Upper lobe of left lung (tissue), 6 donors: ENCODE measurements at regions not wholly inside any gene's neighbourhood (a gene's known extent, or its start where the extent isn't known, plus 50 kb on each side); places are given as distances from the start of the nearest gene placed in this dataset.

Source experiments
- ATAC-seq, 2 donors: fragments of 200-7000 bp; cut with Tn5 transposase; one replicate each; pipeline ENCODE4 v1.9.1; 2022; ENCODE audit warnings: mild to moderate bottlenecking in 2 of 2, moderate library complexity in 2 of 2; ENCODE audit not compliant: low FRiP score in 2 of 2
- DNase-seq, 2 donors: peaks; one replicate each; pipeline ENCODE4 v3.0.0-alpha.2; 2019 to 2020
- H3K27ac ChIP-seq, 4 donors: fragments of 200-600 bp; sonication (generic); one replicate each; pipeline ENCODE4 v1.5.1; 2016 to 2019
- H3K27me3 ChIP-seq, 4 donors: fragments of 200-600 bp; sonication (generic); one replicate each; pipeline ENCODE4 v1.5.1; 2017 to 2019
- H3K36me3 ChIP-seq, 4 donors: fragments of 200-600 bp; sonication (generic); one replicate each; pipeline ENCODE4 v1.5.1; 2016 to 2019
- H3K4me1 ChIP-seq, 4 donors: fragments of 200-600 bp; sonication (generic); one replicate each; pipeline ENCODE4 v1.5.1; 2018 to 2019
- H3K4me3 ChIP-seq, 4 donors: fragments of 200-600 bp; sonication (generic); one replicate each; pipeline ENCODE4 v1.5.1; 2017 to 2019; ENCODE audit warnings: mild to moderate bottlenecking in 2 of 4, moderate library complexity in 1 of 4
- H3K9me3 ChIP-seq, 4 donors: fragments of 200-600 bp; sonication (generic); one replicate each; pipeline ENCODE4 v1.5.1; 2018 to 2019
- EP300 ChIP-seq, 4 donors: sonication (generic); formaldehyde crosslinking; IDR thresholded peaks; one replicate each; pipeline ENCODE4 v1.5.1; 2017; ENCODE audit warnings: antibody characterized with exemption in 4 of 4, control low read depth in 2 of 4
- POLR2A ChIP-seq, 4 donors: fragments of 450-650 bp; IDR thresholded peaks; one replicate each; pipeline ENCODE4 v1.5.1; 2016 to 2017; ENCODE audit warnings: antibody characterized with exemption in 4 of 4, mild to moderate bottlenecking in 2 of 4
- POLR2AphosphoS5 ChIP-seq, 2 donors: sonication (generic); formaldehyde crosslinking; IDR thresholded peaks; one replicate each; pipeline ENCODE4 v1.5.1; 2017; ENCODE audit warnings: antibody characterized with exemption in 2 of 2
- WGBS, 2 donors: methylation state at CpG; one replicate each; pipeline ENCODE4 v1.1.5; 2017 to 2018; 5-methylcytosine and 5-hydroxymethylcytosine counted together
- TF ChIP-seq, protein P1 (sequence below), 6 experiments: fragments of 450-650 bp in 4 of 6; fragments of 200-600 bp in 2 of 6; sonication (generic) in 2 of 6; IDR thresholded peaks; one replicate each; pipeline ENCODE4 v1.5.1; 2016 to 2019; ENCODE audit warnings: antibody characterized with exemption in 6 of 6
- donor health status: DM: no; HTN: no; CAD: no; lungs with moderate emphysema.
- donor health status: DM: no; HTN: yes; CAD: no; lungs with severe emphysema.

DNA sequence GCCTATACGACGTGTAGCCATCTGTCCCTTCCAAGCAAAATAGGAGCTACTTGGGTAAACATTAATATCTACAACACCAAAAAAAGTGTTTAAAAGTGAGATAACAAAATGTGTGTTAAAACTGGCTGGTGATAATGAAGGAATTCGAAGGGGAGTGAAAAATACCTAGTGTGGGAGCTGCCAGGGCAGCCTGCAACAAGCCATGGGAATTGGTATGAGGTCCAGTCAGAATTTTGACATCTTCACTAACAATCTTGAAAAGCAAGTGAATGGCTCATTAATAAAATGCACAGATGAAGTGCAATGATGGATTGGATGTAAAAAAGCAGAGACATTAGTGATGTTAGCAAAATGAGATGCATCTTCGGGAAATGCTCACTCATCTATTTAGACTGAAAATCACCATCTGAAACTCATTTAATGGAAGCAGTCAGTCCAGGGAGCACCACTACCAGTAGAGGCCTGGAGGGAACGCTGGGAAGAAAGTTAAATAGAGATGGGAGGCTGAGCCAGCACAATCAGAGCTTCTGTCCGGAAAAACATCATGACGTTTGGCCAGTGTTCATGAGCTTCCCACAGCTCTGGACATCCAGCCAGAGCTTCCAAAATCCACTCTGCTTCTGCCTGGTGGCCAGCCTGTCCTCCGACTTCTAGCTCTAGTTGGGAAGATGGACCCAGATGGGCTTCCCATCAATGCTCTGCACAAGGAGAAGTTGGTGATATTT lies 405.0 kb upstream of the TMTC1 start:
- DNase-seq (no peak), ATAC-seq (no peak)
- Histone ChIP-seq H3K4me1 (no peaks in the 10 kb centered on the region), H3K9me3 (no peaks in the 10 kb centered on the region), H3K27ac (no peak overlapping the region), H3K4me3 (no peak overlapping the region), H3K36me3 (no peaks in the 10 kb centered on the region), H3K27me3 (no peaks in the 10 kb centered on the region)
- TF ChIP-seq, protein P1, sequence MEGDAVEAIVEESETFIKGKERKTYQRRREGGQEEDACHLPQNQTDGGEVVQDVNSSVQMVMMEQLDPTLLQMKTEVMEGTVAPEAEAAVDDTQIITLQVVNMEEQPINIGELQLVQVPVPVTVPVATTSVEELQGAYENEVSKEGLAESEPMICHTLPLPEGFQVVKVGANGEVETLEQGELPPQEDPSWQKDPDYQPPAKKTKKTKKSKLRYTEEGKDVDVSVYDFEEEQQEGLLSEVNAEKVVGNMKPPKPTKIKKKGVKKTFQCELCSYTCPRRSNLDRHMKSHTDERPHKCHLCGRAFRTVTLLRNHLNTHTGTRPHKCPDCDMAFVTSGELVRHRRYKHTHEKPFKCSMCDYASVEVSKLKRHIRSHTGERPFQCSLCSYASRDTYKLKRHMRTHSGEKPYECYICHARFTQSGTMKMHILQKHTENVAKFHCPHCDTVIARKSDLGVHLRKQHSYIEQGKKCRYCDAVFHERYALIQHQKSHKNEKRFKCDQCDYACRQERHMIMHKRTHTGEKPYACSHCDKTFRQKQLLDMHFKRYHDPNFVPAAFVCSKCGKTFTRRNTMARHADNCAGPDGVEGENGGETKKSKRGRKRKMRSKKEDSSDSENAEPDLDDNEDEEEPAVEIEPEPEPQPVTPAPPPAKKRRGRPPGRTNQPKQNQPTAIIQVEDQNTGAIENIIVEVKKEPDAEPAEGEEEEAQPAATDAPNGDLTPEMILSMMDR (IDR thresholded peaks at IDR 0.05) = no peak
- TF ChIP-seq POLR2AphosphoS5 (IDR thresholded peaks at IDR 0.05) = no peak
- TF ChIP-seq POLR2A (IDR thresholded peaks at IDR 0.05) = no peak
- TF ChIP-seq EP300 (IDR thresholded peaks at IDR 0.05) = no peak
- 53 to 58% methylated on average over 8 of the region's 8 CpGs for WGBS, 2 donors

DNA sequence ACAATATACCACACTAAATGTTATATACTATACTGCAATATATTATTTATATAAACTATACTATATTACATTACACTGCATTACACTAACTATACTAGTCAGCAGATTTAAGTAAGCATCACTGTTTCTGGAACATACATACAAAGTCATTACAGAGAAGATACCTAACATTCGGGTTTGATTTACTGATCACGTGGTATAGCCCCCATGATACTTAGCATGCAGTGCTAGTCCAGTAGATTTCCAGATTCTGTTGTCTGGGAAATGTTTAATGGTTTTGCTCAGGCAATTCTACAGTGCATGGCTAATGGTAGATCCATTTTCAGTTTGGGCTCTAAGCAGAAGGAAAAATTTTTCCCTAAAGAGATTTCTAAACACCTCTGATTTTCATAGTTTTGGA lies 403.7 kb upstream of the TMTC1 start:
- Histone ChIP-seq H3K36me3 (no peaks in the 10 kb centered on the region), H3K4me1 (no peaks in the 10 kb centered on the region), H3K4me3 (no peak overlapping the region), H3K27me3 (no peaks in the 10 kb centered on the region), H3K27ac (no peak overlapping the region), H3K9me3 (no peaks in the 10 kb centered on the region)
- no peak for TF ChIP-seq EP300 (IDR thresholded peaks at IDR 0.05)
- TF ChIP-seq, protein P1 (IDR thresholded peaks at IDR 0.05) = no peak
- no peak for TF ChIP-seq POLR2AphosphoS5 (IDR thresholded peaks at IDR 0.05)
- no peak for TF ChIP-seq POLR2A (IDR thresholded peaks at IDR 0.05)
- DNase-seq (no peak), ATAC-seq (no peak)
- WGBS, 2 donors = 41 to 67% methylated on average over 2 of the region's 2 CpGs

DNA sequence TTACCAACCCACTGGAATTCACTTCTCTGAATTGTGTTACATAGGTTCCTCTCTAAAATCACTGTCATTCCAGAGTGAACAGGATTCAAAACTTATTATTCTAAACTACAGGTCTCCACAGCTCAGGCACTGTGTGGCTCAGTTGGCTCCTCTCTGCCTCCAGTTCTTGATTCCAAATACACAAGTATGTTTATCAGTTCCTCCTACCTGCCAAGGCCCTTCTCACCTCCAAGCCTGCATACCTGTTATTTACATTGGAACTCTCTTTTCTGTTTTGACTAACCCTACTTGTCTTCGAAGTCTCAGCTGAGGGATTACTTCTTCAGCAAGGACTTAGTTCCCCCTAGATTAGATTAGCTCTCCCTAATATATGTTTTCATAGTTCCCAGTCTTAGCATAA lies 397.6 kb upstream of the TMTC1 start:
- DNase-seq (no peak), ATAC-seq (no peak)
- H3K4me1 ChIP-seq = no peaks in the 10 kb centered on the region
- H3K36me3 ChIP-seq = no peaks in the 10 kb centered on the region
- H3K9me3 ChIP-seq = no peaks in the 10 kb centered on the region
- H3K27ac ChIP-seq = no peak overlapping the region
- TF ChIP-seq POLR2A (IDR thresholded peaks at IDR 0.05) (no peak), POLR2AphosphoS5 (IDR thresholded peaks at IDR 0.05) (no peak), EP300 (IDR thresholded peaks at IDR 0.05) (no peak)
- TF ChIP-seq, protein P1 (IDR thresholded peaks at IDR 0.05) = no peak
- H3K4me3 ChIP-seq = no peak overlapping the region
- no peaks in the 10 kb centered on the region for H3K27me3 ChIP-seq
- WGBS, 2 donors = 50 to 68% methylated on average over 1 of the region's 1 CpG

DNA sequence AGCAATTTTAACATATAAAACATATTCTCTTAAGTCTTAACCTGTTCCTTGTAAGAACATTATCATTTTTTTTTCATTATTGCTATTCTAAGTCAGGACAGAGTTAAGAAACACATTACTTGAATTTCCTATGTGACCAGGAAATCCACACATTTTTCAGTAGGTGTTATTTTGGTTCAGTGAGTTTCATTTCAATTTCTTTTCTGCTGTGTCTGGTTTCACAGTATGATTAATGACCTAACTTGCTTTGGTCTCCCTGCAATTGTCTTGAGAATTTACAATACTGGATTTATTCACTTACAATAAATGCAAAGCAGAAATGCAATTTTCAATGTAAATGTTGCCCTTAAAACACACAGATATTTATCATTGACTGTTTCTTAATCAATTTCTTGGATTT lies 396.9 kb upstream of the TMTC1 start:
- Histone ChIP-seq H3K36me3 (no peaks in the 10 kb centered on the region), H3K9me3 (no peaks in the 10 kb centered on the region), H3K27ac (no peak overlapping the region), H3K27me3 (no peaks in the 10 kb centered on the region), H3K4me1 (no peaks in the 10 kb centered on the region), H3K4me3 (no peak overlapping the region)
- DNase-seq (no peak), ATAC-seq (no peak)
- TF ChIP-seq POLR2AphosphoS5 (IDR thresholded peaks at IDR 0.05) = no peak
- no peak for TF ChIP-seq EP300 (IDR thresholded peaks at IDR 0.05)
- TF ChIP-seq, protein P1 (IDR thresholded peaks at IDR 0.05) = no peak
- TF ChIP-seq POLR2A (IDR thresholded peaks at IDR 0.05) = no peak

DNA sequence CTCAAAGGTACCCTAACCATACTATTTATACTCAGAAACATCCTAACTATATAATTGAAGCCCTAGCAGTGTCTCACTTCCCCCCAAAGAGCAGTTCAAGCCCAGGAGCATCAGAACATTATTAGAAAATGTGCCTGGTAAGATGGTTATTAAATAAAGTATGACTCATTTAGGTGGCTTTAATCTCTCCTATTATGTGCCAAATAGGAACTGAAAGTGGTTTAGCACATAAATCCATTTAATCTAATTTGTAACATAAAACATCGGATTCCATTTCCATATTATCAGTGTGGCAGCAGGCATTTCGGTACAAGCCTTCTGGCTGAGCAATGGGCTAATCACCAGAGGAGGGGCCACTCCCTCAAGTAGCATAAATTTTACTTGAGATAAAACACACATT lies 395.2 kb upstream of the TMTC1 start:
- WGBS, 2 donors = 84 to 96% methylated on average over 2 of the region's 2 CpGs
- DNase-seq = no peak
- TF ChIP-seq POLR2AphosphoS5 (IDR thresholded peaks at IDR 0.05) = no peak
- TF ChIP-seq EP300 (IDR thresholded peaks at IDR 0.05) = no peak
- TF ChIP-seq POLR2A (IDR thresholded peaks at IDR 0.05) = no peak
- TF ChIP-seq, protein P1 (IDR thresholded peaks at IDR 0.05) = no peak
- Histone ChIP-seq H3K36me3 (no peaks in the 10 kb centered on the region), H3K4me3 (no peak overlapping the region), H3K4me1 (no peaks in the 10 kb centered on the region), H3K27me3 (no peaks in the 10 kb centered on the region), H3K9me3 (no peaks in the 10 kb centered on the region), H3K27ac (no peak overlapping the region)
- ATAC-seq = no peak
